Hepatocyte (in vitro differentiated cells): ENCODE measurements at regions not wholly inside any gene's neighbourhood (a gene's known extent, or its start where the extent isn't known, plus 50 kb on each side); places are given as distances from the start of the nearest gene placed in this dataset.

ENCODE experiments used
- EZH2 ChIP-seq: fragments of 200-600 bp; sonication (generic); IDR thresholded peaks from 2 replicates; pipeline ENCODE4 v1.6.1; 2016; ENCODE audit warnings: antibody characterized with exemption, mild to moderate bottlenecking, borderline replicate concordance
- EZH2phosphoT487 ChIP-seq: fragments of 200-600 bp; sonication (generic); IDR thresholded peaks from one replicate; pipeline ENCODE4 v1.6.1; 2018; ENCODE audit warnings: antibody characterized with exemption, mild to moderate bottlenecking, low read depth, moderate library complexity; ENCODE audit not compliant: unreplicated experiment, severe bottlenecking
- TF ChIP-seq, protein P1 (sequence below): fragments of 200-600 bp; sonication (generic); IDR thresholded peaks from 2 replicates; pipeline ENCODE4 v1.5.1; 2016; ENCODE audit warnings: antibody characterized with exemption, mild to moderate bottlenecking; ENCODE audit not compliant: poor library complexity

GRCh38 chr1:5577255-5578040 is 414.8 kb downstream of the NPHP4 start:
- TF ChIP-seq, protein P1, sequence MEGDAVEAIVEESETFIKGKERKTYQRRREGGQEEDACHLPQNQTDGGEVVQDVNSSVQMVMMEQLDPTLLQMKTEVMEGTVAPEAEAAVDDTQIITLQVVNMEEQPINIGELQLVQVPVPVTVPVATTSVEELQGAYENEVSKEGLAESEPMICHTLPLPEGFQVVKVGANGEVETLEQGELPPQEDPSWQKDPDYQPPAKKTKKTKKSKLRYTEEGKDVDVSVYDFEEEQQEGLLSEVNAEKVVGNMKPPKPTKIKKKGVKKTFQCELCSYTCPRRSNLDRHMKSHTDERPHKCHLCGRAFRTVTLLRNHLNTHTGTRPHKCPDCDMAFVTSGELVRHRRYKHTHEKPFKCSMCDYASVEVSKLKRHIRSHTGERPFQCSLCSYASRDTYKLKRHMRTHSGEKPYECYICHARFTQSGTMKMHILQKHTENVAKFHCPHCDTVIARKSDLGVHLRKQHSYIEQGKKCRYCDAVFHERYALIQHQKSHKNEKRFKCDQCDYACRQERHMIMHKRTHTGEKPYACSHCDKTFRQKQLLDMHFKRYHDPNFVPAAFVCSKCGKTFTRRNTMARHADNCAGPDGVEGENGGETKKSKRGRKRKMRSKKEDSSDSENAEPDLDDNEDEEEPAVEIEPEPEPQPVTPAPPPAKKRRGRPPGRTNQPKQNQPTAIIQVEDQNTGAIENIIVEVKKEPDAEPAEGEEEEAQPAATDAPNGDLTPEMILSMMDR, result no peak
- TF ChIP-seq EZH2, result no peak
- no peak for TF ChIP-seq EZH2phosphoT487
